ENCODE measurements at regions not wholly inside any gene's neighbourhood (a gene's known extent, or its start where the extent isn't known, plus 50 kb on each side); places are given as distances from the start of the nearest gene placed in this dataset.
A peak's percentile ranks its signal among the peaks of the same experiment; 100 is the strongest.

DNA sequence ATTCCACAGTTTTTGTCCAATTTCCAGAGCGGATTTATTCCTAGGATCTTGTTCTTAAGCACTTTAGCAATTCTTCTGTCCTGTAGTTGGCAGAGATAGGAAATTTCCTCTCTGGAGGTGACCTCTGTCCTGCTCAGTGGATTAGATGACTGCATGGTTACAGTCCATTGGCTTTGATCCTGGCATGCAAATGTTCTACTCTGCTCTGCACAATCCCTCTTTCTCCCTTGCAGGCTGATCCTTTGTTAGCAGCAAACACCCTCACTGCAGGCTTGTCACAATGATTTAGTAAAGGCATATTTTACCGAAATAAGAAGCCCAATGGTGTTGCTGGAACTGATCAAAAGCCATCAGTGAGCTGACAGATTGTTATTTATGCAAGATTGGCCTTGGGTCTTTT is 243.8 kb downstream of the COX7C start:
- H4K20me1 ChIP-seq (ENCODE audit: insufficient read depth), result no peaks in the 10 kb centered on the region
- H2AFZ ChIP-seq (ENCODE audit: low read depth, low read length), result no peak overlapping the region
- peaks cover 3% of the 10 kb centered on the region for H3K79me2 ChIP-seq (replicated peaks; ENCODE audit: insufficient read depth, low read length)
- H3F3A ChIP-seq (ENCODE audit: insufficient read depth, low read length, poor library complexity, severe bottlenecking), result peaks cover 3% of the 10 kb centered on the region
- peak overlapping the region; percentile 72 for H3K27ac ChIP-seq (ENCODE audit: low read length)
- H3K4me3 ChIP-seq (ENCODE audit: low read length), result peak overlapping the region; percentile 9
- no peaks in the 10 kb centered on the region for H3K9me2 ChIP-seq (ENCODE audit: insufficient read depth, low read length)
- peak overlapping the region; percentile 33 for H3K9ac ChIP-seq (ENCODE audit: low read length)
- TF ChIP-seq, protein P1, sequence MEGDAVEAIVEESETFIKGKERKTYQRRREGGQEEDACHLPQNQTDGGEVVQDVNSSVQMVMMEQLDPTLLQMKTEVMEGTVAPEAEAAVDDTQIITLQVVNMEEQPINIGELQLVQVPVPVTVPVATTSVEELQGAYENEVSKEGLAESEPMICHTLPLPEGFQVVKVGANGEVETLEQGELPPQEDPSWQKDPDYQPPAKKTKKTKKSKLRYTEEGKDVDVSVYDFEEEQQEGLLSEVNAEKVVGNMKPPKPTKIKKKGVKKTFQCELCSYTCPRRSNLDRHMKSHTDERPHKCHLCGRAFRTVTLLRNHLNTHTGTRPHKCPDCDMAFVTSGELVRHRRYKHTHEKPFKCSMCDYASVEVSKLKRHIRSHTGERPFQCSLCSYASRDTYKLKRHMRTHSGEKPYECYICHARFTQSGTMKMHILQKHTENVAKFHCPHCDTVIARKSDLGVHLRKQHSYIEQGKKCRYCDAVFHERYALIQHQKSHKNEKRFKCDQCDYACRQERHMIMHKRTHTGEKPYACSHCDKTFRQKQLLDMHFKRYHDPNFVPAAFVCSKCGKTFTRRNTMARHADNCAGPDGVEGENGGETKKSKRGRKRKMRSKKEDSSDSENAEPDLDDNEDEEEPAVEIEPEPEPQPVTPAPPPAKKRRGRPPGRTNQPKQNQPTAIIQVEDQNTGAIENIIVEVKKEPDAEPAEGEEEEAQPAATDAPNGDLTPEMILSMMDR (IDR thresholded peaks at IDR 0.05; ENCODE audit: poor library complexity, severe bottlenecking), result no peak
- TF ChIP-seq MXI1 (conservative IDR thresholded peaks at IDR 0.05; ENCODE audit: poor library complexity, severe bottlenecking) (peak; percentile 20), POLR2AphosphoS5 (IDR thresholded peaks at IDR 0.05) (peak; percentile 66), EZH2 (IDR thresholded peaks at IDR 0.05; ENCODE audit: borderline replicate concordance, insufficient read depth, low read length, poor library complexity, severe bottlenecking) (no peak), EP300 (conservative IDR thresholded peaks at IDR 0.05; ENCODE audit: poor library complexity, severe bottlenecking) (peak; percentile 54), SMC3 (conservative IDR thresholded peaks at IDR 0.05; ENCODE audit: poor library complexity) (no peak), RAD21 (conservative IDR thresholded peaks at IDR 0.05) (peak; percentile 24), TAF1 (IDR thresholded peaks at IDR 0.05; ENCODE audit: low read depth) (no peak)
- TF ChIP-seq, protein P2, sequence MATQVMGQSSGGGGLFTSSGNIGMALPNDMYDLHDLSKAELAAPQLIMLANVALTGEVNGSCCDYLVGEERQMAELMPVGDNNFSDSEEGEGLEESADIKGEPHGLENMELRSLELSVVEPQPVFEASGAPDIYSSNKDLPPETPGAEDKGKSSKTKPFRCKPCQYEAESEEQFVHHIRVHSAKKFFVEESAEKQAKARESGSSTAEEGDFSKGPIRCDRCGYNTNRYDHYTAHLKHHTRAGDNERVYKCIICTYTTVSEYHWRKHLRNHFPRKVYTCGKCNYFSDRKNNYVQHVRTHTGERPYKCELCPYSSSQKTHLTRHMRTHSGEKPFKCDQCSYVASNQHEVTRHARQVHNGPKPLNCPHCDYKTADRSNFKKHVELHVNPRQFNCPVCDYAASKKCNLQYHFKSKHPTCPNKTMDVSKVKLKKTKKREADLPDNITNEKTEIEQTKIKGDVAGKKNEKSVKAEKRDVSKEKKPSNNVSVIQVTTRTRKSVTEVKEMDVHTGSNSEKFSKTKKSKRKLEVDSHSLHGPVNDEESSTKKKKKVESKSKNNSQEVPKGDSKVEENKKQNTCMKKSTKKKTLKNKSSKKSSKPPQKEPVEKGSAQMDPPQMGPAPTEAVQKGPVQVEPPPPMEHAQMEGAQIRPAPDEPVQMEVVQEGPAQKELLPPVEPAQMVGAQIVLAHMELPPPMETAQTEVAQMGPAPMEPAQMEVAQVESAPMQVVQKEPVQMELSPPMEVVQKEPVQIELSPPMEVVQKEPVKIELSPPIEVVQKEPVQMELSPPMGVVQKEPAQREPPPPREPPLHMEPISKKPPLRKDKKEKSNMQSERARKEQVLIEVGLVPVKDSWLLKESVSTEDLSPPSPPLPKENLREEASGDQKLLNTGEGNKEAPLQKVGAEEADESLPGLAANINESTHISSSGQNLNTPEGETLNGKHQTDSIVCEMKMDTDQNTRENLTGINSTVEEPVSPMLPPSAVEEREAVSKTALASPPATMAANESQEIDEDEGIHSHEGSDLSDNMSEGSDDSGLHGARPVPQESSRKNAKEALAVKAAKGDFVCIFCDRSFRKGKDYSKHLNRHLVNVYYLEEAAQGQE (IDR thresholded peaks at IDR 0.05; ENCODE audit: borderline replicate concordance), result no peak
- no peaks in the 10 kb centered on the region for H3K36me3 ChIP-seq (ENCODE audit: insufficient read depth, low read length)
- H3K4me2 ChIP-seq (ENCODE audit: low read length), result no peak overlapping the region
- H3K9me3 ChIP-seq (ENCODE audit: low read length), result no peaks in the 10 kb centered on the region
- no peaks in the 10 kb centered on the region for H3K27me3 ChIP-seq (ENCODE audit: insufficient read depth, low read depth, low read length)

DNA sequence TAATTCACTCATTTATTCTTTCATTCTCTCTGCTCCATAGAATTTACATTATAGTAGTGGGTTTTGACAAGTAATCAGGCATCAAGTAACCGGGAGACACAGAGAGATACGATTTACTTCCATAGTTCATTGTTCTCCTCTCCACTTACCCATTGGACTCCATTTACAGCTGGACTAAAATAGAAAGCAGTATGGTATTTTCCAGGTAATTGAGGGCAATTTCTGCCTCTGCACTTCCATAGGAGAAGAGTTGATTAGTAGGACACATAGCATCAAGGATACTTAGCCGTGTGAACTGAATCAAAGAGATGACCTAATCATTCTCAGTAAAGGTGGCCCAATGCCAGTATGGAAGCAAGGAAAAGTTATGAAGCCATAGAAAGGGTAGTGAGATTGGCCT is 244.4 kb downstream of the COX7C start:
- H3K4me2 ChIP-seq (ENCODE audit: low read length), result no peak overlapping the region
- peak overlapping the region; percentile 72 for H3K27ac ChIP-seq (ENCODE audit: low read length)
- no peak overlapping the region for H2AFZ ChIP-seq (ENCODE audit: low read depth, low read length)

More for the DNA sequence above, 244.4 kb downstream of the COX7C start:
- Histone ChIP-seq H3K79me2 (replicated peaks; ENCODE audit: insufficient read depth, low read length) (peaks cover 3% of the 10 kb centered on the region), H3K9me2 (ENCODE audit: insufficient read depth, low read length) (no peaks in the 10 kb centered on the region), H3K4me3 (ENCODE audit: low read length) (peak overlapping the region; percentile 9), H3K9me3 (ENCODE audit: low read length) (no peaks in the 10 kb centered on the region), H3K27me3 (ENCODE audit: insufficient read depth, low read depth, low read length) (no peaks in the 10 kb centered on the region), H3K9ac (ENCODE audit: low read length) (peak overlapping the region; percentile 33), H4K20me1 (ENCODE audit: insufficient read depth) (no peaks in the 10 kb centered on the region), H3K36me3 (ENCODE audit: insufficient read depth, low read length) (no peaks in the 10 kb centered on the region), H3F3A (ENCODE audit: insufficient read depth, low read length, poor library complexity, severe bottlenecking) (peaks cover 3% of the 10 kb centered on the region)
- TF ChIP-seq, protein P2 (IDR thresholded peaks at IDR 0.05; ENCODE audit: borderline replicate concordance), result peak; percentile 78
- TF ChIP-seq POLR2AphosphoS5 (IDR thresholded peaks at IDR 0.05) (peak; percentile 83), RAD21 (conservative IDR thresholded peaks at IDR 0.05) (no peak)

Data from neural cell (in vitro differentiated cells).